Suprapubic skin (tissue), 4 donors: ENCODE measurements at regions not wholly inside any gene's neighbourhood (a gene's known extent, or its start where the extent isn't known, plus 50 kb on each side); places are given as distances from the start of the nearest gene placed in this dataset.

Experiments used
- DNase-seq, 2 donors: peaks; one replicate each; pipeline ENCODE4 v3.0.0-alpha.2; 2019; ENCODE audit warnings: low spot score in 2 of 2
- H3K27ac ChIP-seq: fragments of 200-600 bp; sonication (generic); one replicate; pipeline ENCODE4 v1.5.1; 2019
- H3K27me3 ChIP-seq: fragments of 200-600 bp; sonication (generic); one replicate; pipeline ENCODE4 v1.5.1; 2019
- H3K36me3 ChIP-seq: fragments of 200-600 bp; sonication (generic); one replicate; pipeline ENCODE4 v1.5.1; 2019
- H3K4me1 ChIP-seq: fragments of 200-600 bp; sonication (generic); one replicate; pipeline ENCODE4 v1.5.1; 2019
- H3K4me3 ChIP-seq: fragments of 200-600 bp; sonication (generic); one replicate; pipeline ENCODE4 v1.5.1; 2019; ENCODE audit warnings: mild to moderate bottlenecking
- H3K9me3 ChIP-seq: fragments of 200-600 bp; sonication (generic); one replicate; pipeline ENCODE4 v1.5.1; 2019
- CTCF ChIP-seq, 2 donors: fragments of 200-600 bp in 1 of 2; fragments of 450-650 bp in 1 of 2; sonication (generic) in 1 of 2; IDR thresholded peaks; one replicate each; pipeline ENCODE4 v1.5.1; 2016 to 2019; ENCODE audit warnings: antibody characterized with exemption in 2 of 2, mild to moderate bottlenecking in 1 of 2, moderate library complexity in 1 of 2
- EP300 ChIP-seq: sonication (generic); formaldehyde crosslinking; IDR thresholded peaks from one replicate; pipeline ENCODE4 v1.6.1; 2017; ENCODE audit warnings: antibody characterized with exemption
- POLR2A ChIP-seq, 2 donors: fragments of 450-650 bp; IDR thresholded peaks; one replicate each; pipeline ENCODE4 v1.6.1; 2017; ENCODE audit warnings: antibody characterized with exemption in 2 of 2, mild to moderate bottlenecking in 2 of 2, moderate library complexity in 2 of 2
- POLR2AphosphoS5 ChIP-seq, 3 donors: sonication (generic); formaldehyde crosslinking; IDR thresholded peaks; one replicate each; pipeline ENCODE4 v1.6.1; 2017; ENCODE audit warnings: antibody characterized with exemption in 3 of 3
- WGBS: methylation state at CpG from one replicate; pipeline ENCODE4 v1.1.5; 2018; 5-methylcytosine and 5-hydroxymethylcytosine counted together

DNA sequence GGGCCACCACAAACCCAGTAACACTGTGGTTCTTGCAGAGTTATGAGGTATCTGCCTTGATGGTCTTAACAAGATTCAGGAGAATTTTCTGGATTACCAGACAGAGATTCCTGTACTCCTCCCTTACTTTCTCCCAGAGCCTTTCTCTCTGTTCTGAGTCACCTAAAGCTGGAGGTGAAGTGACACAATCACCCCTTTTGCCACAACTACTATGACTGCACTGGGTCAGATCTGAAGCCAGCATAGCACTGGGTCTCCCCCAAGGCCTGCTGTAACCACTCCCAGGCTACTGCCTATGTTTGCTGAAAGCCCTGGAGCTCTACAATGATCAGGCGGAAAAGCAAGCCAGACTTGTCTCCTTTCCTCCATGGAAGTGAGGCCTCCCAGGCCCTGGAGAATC, 156.7 kb upstream of the NEGR1 start:
- DNase-seq, result no peak
- Histone ChIP-seq H3K9me3 (no peaks in the 10 kb centered on the region), H3K27ac (no peak overlapping the region), H3K4me3 (no peak overlapping the region), H3K36me3 (no peaks in the 10 kb centered on the region), H3K27me3 (no peaks in the 10 kb centered on the region), H3K4me1 (no peaks in the 10 kb centered on the region)
- WGBS, result no CpG with 5 or more reads among the region's 1 CpG
- TF ChIP-seq POLR2A (IDR thresholded peaks at IDR 0.05) (no peak), CTCF (IDR thresholded peaks at IDR 0.05) (no peak), POLR2AphosphoS5 (IDR thresholded peaks at IDR 0.05) (no peak), EP300 (no peak)

DNA sequence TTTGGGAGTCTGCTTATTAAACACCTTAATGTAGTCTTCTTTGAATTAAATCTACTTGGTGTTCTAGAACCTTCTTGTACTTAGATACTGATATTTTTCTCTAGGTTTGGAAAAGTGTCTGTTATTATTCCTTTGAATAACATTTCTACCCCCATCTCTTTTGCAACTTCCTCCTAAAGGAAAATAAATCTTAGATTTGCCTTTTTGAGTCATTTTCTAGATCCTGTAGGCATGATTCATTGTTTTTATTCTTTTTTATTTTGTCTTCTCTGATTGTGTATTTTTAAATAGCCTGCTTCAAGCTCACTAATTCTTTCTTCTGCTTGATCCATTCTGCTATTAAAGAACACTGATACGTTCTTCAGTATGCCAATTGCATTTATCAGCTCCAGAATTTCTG, 155.9 kb upstream of the NEGR1 start:
- no peak overlapping the region for H3K27ac ChIP-seq
- DNase-seq, result no peak
- no peaks in the 10 kb centered on the region for H3K27me3 ChIP-seq
- H3K4me3 ChIP-seq, result no peak overlapping the region
- H3K4me1 ChIP-seq, result no peaks in the 10 kb centered on the region
- no peaks in the 10 kb centered on the region for H3K36me3 ChIP-seq
- H3K9me3 ChIP-seq, result no peaks in the 10 kb centered on the region
- WGBS, result 84% methylated on average over 1 of the region's 1 CpG
- TF ChIP-seq EP300, result no peak
- TF ChIP-seq POLR2A (IDR thresholded peaks at IDR 0.05), result no peak
- TF ChIP-seq POLR2AphosphoS5 (IDR thresholded peaks at IDR 0.05), result no peak
- no peak for TF ChIP-seq CTCF (IDR thresholded peaks at IDR 0.05)

- TF ChIP-seq POLR2A (IDR thresholded peaks at IDR 0.05), result no peak
- no peak for TF ChIP-seq POLR2AphosphoS5 (IDR thresholded peaks at IDR 0.05)
- TF ChIP-seq CTCF (IDR thresholded peaks at IDR 0.05), result no peak
- no peak for TF ChIP-seq EP300
- H3K36me3 ChIP-seq, result no peaks in the 10 kb centered on the region
- no peaks in the 10 kb centered on the region for H3K27me3 ChIP-seq
- H3K27ac ChIP-seq, result no peak overlapping the region
- H3K4me3 ChIP-seq, result no peak overlapping the region
- no peak for DNase-seq
- H3K9me3 ChIP-seq, result no peaks in the 10 kb centered on the region
- H3K4me1 ChIP-seq, result no peaks in the 10 kb centered on the region
These were observed 152.7 kb upstream of the NEGR1 start for GRCh38 chr1:72435025-72435424.

DNA sequence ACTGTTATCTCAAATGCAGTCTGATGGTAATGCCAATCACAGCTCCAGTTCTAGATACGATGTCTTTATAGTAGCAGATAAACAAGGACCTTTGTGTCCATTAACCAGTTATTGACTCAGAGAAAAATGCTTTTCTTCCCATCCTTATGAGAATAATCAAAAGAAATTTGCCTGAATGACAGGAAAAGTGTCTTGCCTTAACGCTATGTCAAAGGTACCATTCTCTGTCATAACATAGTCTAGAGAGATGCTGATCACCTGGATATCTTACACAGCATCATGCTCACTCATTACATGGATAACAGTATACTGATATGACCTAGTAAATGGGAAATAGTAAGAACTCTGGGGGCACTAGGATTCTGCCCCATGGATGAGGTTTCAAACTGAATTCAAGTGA, 151.7 kb upstream of the NEGR1 start:
- no peak overlapping the region for H3K27ac ChIP-seq
- no peak overlapping the region for H3K4me3 ChIP-seq
- no peaks in the 10 kb centered on the region for H3K4me1 ChIP-seq
- WGBS, result 83% methylated on average over 2 of the region's 2 CpGs
- DNase-seq, result no peak
- no peaks in the 10 kb centered on the region for H3K27me3 ChIP-seq
- TF ChIP-seq CTCF (IDR thresholded peaks at IDR 0.05) (no peak), EP300 (no peak), POLR2AphosphoS5 (IDR thresholded peaks at IDR 0.05) (no peak), POLR2A (IDR thresholded peaks at IDR 0.05) (no peak)
- no peaks in the 10 kb centered on the region for H3K36me3 ChIP-seq
- H3K9me3 ChIP-seq, result no peaks in the 10 kb centered on the region

- no peak for TF ChIP-seq POLR2AphosphoS5 (IDR thresholded peaks at IDR 0.05)
- TF ChIP-seq EP300, result no peak
- no peak for TF ChIP-seq CTCF (IDR thresholded peaks at IDR 0.05)
- TF ChIP-seq POLR2A (IDR thresholded peaks at IDR 0.05), result no peak
- no peaks in the 10 kb centered on the region for H3K36me3 ChIP-seq
- peaks cover under 1% of the 10 kb centered on the region for H3K9me3 ChIP-seq
- H3K27me3 ChIP-seq, result no peaks in the 10 kb centered on the region
- H3K27ac ChIP-seq, result no peak overlapping the region
- H3K4me3 ChIP-seq, result no peak overlapping the region
- no peak for DNase-seq
- H3K4me1 ChIP-seq, result no peaks in the 10 kb centered on the region
- 72% methylated on average over 2 of the region's 2 CpGs for WGBS
These were observed 151.3 kb upstream of the NEGR1 start for GRCh38 chr1:72433591-72433990.
